ENCODE measurements at regions not wholly inside any gene's neighbourhood (a gene's known extent, or its start where the extent isn't known, plus 50 kb on each side); places are given as distances from the start of the nearest gene placed in this dataset.

DNA sequence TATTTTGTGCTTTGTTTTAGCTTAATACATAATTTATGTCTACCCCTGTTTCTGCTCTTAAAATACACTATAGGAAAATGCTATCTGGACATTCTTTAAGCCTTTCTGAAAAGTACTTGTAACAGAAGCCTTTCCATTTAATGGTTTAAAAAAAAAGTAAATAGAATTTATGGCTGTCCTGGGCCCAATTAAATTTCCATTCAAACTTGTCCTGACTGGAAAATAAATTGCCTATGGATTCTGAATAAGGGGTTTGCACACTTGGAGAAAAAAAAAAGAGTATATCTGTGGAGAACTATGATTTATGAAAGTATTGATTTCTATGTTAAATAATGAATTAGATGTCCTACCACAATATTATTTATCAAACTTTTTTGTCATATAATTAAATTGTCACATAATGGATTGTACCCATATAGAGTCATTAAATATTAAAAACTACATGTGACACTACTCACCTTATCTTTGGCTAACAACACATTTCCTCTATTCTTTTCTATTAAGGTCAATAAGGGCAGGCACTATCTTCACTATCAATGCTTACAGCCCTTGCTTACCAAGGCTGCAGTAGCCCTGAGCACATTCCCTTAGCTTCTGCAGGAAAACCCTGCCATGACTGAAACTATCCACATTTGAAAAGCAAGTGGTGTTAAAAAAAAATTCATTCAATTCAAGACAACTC lies 396.1 kb upstream of the ROBO2 start:
- TF ChIP-seq, protein P1, sequence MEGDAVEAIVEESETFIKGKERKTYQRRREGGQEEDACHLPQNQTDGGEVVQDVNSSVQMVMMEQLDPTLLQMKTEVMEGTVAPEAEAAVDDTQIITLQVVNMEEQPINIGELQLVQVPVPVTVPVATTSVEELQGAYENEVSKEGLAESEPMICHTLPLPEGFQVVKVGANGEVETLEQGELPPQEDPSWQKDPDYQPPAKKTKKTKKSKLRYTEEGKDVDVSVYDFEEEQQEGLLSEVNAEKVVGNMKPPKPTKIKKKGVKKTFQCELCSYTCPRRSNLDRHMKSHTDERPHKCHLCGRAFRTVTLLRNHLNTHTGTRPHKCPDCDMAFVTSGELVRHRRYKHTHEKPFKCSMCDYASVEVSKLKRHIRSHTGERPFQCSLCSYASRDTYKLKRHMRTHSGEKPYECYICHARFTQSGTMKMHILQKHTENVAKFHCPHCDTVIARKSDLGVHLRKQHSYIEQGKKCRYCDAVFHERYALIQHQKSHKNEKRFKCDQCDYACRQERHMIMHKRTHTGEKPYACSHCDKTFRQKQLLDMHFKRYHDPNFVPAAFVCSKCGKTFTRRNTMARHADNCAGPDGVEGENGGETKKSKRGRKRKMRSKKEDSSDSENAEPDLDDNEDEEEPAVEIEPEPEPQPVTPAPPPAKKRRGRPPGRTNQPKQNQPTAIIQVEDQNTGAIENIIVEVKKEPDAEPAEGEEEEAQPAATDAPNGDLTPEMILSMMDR (IDR thresholded peaks at IDR 0.05) = no peak
- no peak for TF ChIP-seq EZH2 (IDR thresholded peaks at IDR 0.05; ENCODE audit: borderline replicate concordance, insufficient read depth, low read depth, low read length, poor library complexity, severe bottlenecking)
